GM10266 (cell line): ENCODE measurements at regions not wholly inside any gene's neighbourhood (a gene's known extent, or its start where the extent isn't known, plus 50 kb on each side); places are given as distances from the start of the nearest gene placed in this dataset.

ENCODE experiments used
- DNase-seq: peaks from one replicate; pipeline ENCODE4 v3.0.0; 2012; ENCODE audit errors: extremely low spot score
- TF ChIP-seq, protein P1 (sequence below): IDR thresholded peaks from 2 replicates; pipeline ENCODE4 v1.5.1; 2012; ENCODE audit warnings: mild to moderate bottlenecking, low read depth; ENCODE audit not compliant: control insufficient read depth, insufficient read depth; ENCODE audit errors: missing control alignments

DNA sequence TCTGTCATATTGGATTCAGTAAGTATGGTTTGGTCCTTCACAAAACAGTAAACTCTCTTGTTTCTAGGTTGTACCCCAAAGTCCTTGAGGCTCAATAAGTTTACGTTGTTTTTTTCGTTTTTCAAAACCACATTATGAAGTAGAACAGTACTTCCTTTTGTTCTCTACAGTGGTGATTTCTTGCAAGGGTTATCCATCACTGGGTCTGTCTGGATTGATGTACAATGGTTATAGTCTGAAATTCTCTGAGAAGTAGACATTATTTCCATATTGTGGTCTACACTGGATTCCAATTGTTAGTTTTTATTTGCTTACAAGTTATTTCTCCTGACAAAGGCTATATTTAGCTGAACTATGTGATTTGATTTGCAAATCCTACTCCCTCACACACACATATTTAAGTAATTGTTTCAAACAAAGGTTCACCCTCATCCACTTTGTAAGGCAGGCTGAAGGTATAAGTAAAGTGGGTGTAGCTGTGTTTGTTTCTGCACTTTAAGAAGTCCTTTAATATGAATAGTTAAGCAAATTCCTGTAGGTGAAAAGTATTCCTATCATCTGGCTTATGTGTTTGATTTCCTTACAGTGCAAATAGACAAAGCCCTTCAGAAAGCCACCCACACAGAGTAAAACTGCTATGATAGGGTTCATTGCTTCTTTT is 64.2 kb upstream of the MME start:
- DNase-seq, result no peak
- TF ChIP-seq, protein P1, sequence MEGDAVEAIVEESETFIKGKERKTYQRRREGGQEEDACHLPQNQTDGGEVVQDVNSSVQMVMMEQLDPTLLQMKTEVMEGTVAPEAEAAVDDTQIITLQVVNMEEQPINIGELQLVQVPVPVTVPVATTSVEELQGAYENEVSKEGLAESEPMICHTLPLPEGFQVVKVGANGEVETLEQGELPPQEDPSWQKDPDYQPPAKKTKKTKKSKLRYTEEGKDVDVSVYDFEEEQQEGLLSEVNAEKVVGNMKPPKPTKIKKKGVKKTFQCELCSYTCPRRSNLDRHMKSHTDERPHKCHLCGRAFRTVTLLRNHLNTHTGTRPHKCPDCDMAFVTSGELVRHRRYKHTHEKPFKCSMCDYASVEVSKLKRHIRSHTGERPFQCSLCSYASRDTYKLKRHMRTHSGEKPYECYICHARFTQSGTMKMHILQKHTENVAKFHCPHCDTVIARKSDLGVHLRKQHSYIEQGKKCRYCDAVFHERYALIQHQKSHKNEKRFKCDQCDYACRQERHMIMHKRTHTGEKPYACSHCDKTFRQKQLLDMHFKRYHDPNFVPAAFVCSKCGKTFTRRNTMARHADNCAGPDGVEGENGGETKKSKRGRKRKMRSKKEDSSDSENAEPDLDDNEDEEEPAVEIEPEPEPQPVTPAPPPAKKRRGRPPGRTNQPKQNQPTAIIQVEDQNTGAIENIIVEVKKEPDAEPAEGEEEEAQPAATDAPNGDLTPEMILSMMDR, result no peak

DNA sequence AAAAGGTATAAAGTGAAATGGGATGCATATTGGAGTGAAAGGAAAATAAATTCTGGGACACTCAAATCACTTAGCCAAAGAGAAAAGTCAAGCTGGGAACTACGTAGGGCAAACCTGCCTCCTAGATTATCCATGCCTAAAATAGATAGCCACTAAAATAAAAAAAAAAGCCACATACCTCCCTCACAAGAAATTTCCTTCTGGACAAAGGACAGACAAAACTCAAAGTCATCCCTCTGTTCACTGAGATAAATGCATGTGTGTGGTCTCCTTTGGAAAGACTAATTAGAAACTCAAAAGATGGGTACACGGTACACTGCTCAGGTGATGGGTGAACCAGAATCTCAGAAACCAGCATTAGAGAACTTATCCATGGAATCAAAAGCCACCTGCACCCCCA is 65.2 kb upstream of the MME start:
- TF ChIP-seq, protein P1, result no peak
- no peak for DNase-seq

DNA sequence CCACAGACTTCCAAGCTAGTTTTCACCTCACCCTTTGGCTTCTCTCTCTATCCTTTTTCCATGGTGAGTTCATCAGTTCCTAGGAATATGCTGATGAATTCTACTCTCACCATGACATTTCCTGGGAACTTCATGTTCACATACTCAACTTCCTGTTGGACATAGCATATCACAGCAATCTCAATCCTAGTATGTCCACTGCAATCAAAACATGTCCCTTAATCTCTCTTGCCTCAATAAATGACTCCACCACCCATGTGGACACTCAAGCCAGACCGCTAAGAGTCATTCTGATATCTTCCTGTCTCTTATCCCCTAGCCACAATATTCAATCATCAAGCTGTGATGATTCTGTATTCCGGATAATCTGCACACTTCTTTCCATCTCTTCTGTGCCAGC is 66.7 kb upstream of the MME start:
- DNase-seq, result no peak
- TF ChIP-seq, protein P1, result no peak

DNA sequence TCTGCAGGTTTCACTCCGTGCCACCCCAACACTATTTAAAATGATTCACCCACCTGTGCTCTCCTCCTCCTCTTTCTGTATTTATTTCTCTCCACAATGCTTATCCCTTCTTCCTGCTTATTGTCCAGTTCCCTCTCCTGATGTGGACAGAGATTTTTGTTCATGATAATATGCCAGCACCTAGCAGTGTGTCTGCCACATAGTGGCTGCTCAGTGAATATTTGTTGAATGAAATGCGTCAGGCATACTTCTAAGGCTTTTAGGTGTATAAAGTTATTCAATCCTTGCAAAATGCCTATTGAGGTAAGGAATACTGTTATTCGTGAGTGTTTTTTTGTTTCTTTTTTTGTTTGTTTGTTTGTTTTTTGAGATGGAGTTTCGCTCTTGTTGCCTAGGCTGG is 67.5 kb upstream of the MME start:
- TF ChIP-seq, protein P1, result no peak
- DNase-seq, result no peak

DNA sequence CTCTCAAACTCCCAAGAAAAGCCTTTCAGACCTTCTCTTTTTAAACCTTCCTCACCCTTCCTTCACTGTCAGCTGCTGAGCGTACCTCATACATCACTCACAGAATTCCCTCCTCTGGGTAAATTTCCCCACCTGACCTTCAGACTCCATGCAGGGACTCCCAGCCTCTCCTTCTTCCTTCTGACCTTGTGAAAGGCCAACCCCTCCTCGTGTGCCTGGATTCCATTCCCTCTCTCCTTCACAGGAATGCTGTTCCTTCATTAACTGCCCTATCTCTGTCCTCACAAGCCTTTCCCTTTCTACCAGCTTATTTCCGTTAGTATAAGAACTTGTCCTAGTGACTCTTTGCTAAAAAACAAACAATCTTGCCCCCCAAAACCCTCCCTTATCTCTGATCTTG is 69.7 kb upstream of the MME start:
- TF ChIP-seq, protein P1, result no peak
- no peak for DNase-seq

DNA sequence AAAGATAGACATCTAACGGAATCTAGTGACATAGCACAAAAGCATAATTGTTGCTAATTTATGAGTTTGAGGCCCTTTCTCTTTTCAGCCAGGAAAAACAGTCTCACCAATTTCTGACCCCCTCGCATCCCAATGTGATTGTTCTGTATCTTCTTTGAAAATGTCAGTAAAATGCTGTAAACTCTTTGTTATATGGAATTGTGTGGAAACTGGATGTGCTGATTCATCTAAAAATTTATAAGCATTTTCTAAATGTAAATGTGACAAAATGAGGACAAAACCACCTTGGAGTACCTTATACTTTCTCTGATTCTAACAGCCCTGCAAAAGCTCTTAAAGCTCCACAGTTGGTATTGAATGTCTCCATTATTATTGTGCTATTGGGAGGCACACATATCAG is 70.9 kb upstream of the MME start:
- no peak for DNase-seq
- TF ChIP-seq, protein P1, result no peak

DNA sequence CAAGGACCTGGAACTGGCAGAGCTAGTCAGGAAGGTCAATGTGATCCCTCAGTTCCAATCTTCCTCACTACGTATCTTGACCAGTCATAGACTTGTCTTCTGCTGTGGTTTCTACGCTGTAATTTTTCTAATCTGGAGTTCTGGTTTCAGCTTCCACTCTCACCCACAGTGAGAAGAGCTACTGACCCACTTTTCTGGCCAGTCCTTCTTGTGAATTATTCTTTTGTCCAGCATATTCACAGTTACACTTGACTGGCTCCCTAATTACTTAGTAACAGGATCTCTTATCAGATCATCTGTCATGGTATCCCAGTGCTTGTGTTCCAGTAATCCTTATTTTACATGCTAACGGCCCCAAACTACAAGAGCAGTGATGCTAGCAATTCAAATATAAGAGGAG is 72.4 kb upstream of the MME start:
- TF ChIP-seq, protein P1, result no peak
- DNase-seq, result no peak
